GM04504 (cell line): ENCODE measurements at regions not wholly inside any gene's neighbourhood (a gene's known extent, or its start where the extent isn't known, plus 50 kb on each side); places are given as distances from the start of the nearest gene placed in this dataset.

Experiments used
- DNase-seq: peaks from one replicate; pipeline ENCODE4 v3.0.0-alpha.2; 2012; ENCODE audit warnings: low read depth

DNA sequence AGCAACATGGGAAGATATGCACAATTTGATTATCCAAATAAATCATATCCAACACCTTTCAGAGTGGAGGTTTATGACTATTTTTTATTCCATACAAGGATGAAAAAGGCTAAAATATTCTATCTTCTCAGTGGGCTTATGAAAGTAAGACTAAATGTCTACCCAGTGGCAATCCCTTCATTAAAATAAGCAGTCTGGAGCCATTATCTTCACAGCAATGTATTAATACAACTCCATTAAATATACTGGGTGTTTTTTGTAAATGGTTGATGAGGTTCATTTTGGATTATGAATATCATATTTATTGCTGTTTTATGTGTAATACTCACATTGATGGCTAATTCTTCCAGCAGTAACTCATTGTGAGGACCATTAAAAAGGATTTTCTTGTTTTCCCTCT, 352.7 kb upstream of the SOX11 start:
- no peak for DNase-seq

DNA sequence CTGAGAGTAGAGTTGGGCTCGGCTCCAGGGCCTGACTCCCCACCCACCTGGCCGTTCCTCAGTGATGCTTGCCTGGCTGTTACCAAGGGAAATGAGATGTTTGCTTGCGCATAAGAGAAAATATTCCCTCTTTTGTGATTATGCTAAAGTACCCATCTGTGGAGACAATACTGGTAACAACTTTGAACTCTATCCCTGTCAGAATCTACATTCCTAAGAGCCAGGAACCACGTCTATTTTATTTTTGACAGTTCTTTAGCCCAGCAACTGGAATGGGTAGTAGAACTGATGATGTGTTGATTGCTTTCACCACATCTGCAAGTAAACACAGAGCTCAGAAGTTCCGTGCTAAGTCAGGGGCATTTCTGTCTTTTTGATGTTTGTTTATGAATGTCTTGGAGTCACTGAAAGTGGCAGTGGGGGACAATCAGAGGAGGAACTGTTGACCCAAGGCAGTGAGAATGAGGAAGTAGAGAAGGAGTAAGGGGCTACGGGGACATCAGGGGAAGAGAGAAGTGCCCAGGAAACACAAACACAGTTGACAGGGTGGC, 348.3 kb upstream of the SOX11 start:
- DNase-seq = no peak

DNA sequence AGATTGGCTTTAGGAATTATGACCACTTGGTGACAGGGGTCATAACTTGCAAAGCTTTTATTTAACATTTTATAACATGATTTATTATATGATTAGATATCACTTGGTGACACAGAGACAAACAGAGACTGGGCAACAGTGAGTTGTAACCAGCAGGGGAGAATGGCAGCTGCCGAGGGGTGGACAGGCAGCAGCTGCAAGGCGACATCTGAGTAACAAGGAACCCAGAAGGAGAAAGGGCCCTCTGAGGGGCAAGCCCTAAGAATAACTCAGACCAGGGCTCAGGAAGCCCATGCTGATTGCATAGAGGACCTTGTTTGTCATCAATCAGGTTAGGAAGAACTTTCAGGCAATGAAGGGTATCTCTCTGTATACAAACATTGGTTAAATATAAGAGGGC, 339.9 kb upstream of the SOX11 start:
- no peak for DNase-seq

DNA sequence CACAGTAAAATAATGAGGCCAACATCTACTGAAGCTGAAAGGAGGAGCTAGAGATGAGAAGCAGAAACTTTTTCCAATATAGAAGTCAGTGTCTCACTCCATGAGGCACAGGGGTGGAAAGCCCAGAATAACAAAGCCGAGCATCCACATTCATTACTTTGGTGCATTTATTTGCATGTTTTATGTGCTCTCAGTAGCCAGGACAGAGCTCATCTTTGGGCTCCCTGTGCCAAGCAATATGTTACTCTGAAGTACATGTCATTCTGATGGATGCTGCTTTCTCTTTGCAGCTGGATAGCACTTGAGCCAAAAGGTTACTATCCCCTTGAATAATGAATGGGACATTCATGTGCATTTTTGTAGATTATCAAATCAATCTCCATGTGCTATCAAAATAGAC, 338.6 kb upstream of the SOX11 start:
- DNase-seq = no peak

DNA sequence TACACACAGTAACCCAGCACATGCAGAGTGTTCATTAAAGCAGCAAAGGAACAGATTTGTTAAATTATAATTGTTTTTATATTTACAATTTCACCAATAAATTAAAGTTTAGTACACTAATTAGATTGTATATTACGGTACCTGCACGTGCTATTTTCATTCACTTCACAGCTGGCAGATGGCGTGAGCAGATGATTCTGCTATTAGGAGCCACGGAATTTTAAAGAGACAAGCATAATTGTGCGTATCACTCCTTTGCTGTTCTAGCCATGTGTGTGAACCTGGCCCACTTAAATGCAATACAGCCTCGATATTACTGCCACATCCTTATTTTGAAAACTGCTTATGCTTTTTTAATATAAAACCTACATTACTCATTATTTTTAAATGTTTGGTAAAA, 332.8 kb upstream of the SOX11 start:
- DNase-seq = no peak

DNA sequence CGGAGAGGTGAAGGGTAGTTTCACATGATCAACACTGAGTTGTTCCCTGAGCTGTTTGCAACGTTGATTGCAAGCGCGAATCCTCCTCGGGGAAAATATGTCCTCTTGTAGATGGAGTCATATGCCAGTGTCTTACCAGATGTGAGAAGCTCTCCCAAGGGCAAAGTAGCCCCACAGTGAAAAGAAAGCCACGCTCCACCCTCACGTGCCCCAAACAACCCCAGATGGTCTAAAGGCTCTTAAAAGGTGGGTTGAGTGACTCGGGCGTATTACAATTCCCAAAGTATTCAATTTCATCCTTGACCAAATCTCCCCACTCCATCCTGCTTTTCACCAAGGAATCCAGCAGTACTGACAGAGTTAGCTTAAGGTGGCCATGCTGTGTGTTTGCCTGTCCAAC, 332.1 kb upstream of the SOX11 start:
- DNase-seq = no peak

DNA sequence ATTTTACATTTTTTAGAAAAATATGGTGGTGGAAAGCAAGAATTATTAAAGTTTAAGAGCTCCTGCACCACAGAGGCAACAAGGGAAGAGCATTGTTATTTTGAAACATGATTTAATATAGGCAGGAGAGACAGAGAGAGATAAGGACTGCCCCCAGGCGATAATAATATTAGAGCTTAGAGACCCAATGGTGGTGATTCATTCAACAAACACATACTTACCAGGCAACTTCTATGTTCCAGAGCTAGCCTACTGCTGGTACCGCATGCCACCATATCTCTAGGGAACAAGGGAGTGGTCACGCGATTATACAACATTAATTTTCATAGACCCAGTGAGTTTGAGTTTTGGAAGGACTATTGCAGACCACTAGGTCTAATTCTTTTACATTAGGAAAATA, 327.8 kb upstream of the SOX11 start:
- no peak for DNase-seq

DNA sequence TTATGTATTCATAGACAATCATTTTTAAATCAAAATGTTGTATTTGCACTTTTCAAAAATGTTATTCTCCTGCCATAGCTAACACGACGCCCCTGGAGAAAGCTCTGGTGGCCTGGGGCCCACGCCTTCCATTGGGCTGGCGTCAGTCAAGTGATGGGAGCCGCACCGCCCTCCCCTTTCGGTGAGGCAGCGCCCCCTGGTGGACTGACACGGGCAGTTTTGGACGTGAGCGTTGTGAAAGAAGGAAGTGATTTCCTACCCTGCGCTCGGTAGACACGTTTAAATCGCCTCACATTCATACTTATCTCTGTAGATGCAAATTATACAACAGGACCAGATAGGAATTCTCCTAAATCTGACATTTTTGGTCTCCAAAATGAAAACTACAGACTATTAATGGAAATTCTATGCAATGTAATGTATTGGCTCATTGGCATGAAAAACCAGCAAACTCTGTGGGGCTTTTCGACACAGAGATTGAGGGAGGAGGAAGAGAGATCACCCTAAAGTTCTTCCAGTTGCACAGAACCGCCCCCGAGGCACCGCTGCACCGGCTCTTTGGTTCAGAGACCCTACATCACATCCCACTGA, 326.2 kb upstream of the SOX11 start:
- DNase-seq = no peak

DNA sequence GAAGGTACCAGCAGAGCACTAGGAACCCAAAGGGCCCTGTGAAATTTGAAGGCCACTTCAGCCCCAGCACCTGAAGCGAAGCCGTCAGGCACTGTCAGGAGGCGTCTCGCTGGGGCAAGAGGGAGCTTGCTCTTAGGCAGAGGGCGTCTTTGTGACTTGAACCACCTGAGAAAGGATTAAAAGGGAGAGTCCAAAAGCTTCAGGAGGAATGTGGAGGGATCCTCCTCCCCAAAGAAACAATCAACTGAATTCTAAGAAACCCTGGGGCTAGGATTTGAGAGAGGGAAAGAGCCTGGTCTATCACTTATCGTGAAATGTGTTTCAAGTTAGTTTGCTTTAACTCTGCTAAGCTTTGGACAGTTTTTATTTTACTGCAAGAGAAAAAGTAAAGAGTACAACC, 324.9 kb upstream of the SOX11 start:
- DNase-seq = no peak

DNA sequence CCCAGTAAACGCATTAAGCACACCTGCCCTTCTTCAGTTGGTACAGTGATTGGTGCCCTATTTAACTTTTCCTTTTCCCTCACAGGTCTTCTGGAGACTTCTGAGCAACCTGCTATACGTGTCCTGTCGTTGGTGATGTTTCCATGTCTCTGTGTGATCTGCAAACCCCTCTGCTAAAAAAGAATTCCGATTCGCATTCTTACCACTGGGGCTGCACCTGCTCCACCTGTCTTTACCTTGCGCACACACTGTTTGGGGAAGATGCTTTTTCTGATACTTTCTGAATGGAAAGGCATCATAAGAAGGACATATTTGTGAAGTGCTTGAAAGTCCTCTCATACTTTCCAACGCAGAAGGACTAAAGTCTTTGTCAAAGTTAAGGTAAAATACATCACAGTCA, 323.9 kb upstream of the SOX11 start:
- no peak for DNase-seq

DNA sequence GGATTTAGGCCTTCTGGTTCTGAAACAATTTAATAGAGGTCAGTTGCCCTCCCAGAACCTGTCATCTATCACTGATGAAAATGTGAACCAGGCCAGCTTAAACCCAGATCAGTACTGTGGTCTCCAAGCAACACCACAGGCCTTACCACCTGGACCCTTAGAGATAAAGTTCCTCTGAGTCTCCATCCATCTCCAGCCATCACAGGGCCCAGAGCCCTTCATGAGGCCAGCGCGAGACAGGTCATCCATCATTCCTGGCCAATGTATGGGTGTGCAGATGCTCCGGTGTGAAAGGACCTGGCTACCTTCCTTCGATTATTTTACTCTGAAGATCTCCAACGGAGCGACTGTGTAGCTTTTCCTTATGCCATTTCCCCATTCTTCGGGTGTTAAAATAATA, 322.7 kb upstream of the SOX11 start:
- no peak for DNase-seq

DNA sequence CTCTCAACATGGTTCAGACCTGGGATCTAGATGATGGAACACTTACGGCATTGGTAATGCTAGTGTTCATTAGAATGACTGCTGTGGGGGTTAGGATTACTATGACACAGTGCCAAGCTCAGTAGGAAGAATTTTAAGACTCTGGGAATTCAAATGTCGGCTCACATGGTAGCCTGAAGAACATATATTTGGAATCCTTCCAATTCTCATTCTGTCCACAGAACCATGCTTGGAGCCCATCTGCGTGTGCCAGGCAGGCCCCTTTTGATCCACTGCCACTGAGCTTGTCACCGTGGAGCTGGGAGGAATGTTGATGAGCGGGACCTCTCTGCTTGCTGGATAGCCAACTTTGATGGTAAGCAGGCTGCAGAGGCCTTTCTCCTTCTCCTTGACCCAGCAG, 322.0 kb upstream of the SOX11 start:
- no peak for DNase-seq

DNA sequence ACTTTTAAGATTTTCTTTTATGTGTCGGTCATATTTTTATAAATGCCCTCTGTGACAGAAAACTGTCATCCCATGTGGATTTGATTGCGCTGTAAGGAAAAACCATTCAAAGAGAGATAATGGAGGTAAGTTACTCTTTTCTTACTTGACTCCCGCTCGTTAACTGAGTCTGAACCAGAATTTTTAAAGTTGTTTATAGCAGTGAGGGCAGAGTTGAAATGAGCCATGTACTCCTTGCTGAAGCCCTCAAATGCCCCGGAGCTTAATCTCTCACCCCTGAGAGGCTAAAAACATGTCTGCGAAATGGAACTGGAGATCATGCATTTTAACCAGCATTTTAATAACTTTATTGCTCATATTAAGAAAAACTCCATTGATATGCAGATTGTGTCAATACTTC, 320.0 kb upstream of the SOX11 start:
- no peak for DNase-seq

DNA sequence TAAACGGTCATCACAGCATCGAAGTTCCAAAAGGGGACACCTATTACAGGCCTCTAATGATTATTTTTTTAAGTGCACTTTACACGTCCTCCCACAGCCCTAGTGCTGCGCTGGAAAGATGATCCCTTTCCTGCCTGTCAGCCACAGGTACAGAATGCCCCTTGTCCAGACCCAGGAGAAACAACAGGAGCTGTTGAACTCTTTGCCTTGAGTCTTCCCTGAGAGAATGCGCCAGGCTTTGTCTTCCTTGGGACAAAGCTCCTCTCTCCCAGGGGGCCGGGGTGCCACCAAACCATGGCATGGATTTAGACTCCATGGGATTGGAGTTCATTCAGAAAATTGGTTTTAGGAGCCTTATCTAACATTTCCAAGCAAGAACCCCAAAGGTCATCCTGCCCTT, 319.0 kb upstream of the SOX11 start:
- no peak for DNase-seq

DNA sequence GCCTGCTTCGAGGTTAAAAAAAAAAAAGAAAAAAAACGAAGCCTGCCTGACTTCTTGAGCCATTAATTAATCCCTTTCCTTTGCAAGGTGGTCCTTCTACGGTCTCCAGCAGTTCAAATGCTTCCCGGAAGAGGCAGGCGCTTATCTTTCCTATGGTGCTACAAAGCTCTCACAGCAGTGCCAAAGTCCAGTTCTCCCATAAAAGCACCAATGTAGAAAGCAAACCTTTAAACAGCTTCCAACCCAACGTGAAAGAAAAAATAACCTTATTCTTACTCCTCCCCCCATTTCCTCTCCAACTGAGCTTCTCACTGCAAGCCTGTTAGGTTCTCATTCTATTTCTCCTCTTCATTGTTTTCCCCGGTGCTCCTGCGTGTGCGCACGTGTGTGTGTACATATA, 317.4 kb upstream of the SOX11 start:
- DNase-seq = no peak

DNA sequence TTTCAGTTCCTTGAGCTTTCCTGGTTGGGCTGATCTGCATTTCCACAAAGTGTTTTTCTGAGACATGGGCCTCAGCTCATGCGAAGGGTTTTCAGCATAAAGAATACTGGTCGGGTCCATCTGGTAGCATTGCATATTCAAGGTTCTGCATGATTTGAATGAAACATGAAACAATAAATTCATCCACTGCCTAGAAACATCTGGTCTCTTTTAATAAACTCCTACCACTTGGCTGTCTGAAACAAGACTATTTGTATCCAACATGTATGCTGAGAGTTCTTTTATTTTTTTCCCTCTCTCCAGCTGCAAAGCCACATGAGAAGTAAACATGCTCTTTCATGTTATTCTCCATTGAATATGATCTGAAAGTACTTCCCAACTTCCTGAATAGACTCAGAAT, 314.9 kb upstream of the SOX11 start:
- DNase-seq = no peak

DNA sequence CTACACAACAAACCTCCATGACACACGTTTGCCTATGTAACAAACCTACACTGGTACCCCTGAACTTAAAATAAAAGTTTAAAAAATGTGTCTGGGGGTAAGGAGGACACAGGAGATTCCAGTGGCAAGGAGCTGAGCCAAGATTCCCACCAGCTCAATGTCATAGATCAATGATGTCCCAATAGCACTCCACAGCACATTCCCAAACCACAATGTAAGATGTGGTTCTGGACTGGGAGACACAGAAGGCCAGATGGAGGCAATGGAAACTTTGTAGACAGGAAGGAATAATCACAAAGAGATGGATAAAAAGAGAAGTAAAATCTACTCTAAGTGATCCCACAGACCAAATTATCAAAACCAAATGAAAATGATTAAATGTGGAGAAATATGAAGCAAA, 312.4 kb upstream of the SOX11 start:
- no peak for DNase-seq

DNA sequence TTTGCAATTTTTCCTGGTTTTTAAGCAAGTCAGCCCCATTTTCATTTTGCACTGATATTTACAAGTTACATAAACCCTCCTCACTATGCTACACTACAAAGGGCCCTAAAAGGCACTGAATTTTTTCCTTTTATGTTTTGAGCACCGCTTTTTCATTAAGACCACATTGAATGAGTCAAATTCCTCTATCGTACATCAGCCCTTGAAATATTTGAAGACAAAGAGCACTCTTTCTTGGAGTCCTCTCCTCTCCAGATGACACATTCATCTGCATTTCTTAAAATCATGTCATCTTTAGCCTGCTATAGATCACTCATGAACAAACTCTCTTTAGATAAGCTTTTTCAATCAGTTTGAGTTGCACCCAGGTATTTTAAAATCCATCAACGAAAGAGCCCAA, 306.6 kb upstream of the SOX11 start:
- DNase-seq = no peak

DNA sequence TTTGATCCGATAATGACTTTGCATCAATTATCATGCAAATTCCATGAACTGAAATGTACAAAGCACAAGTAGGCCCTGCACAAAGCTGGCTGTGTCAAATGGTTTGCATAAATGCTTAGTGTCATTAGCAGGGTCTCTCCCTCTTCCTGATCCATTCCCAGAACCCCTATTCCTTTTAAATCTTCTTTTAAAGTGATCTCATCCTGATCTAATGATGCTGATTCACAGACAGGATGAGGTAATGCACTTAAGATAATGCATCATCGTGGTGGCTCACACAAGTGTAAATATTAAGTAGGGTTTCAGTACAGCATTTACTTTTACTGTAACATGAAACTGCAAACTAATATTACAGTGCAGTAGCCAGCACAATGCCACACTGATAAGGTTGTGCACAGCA, 304.8 kb upstream of the SOX11 start:
- no peak for DNase-seq

DNA sequence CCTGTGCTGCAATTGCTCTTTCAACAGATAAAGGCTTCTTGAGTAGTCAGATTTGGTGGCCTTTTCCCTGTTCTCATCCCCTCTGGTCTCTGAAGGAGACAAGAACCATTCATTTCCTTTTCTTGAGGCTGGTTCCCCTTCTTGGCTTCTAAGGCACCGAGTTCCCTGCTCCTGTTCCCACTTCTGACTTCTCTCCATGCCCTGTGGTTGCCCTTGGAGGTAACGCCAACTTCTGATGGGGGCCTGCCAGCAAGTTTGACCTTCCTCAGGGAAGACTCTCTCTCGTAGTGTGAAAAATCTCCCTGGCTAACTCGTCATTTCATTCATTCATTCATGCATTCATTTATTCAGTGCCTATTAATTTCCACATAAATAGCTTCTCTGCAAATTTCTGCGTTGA, 302.4 kb upstream of the SOX11 start:
- DNase-seq = no peak

DNA sequence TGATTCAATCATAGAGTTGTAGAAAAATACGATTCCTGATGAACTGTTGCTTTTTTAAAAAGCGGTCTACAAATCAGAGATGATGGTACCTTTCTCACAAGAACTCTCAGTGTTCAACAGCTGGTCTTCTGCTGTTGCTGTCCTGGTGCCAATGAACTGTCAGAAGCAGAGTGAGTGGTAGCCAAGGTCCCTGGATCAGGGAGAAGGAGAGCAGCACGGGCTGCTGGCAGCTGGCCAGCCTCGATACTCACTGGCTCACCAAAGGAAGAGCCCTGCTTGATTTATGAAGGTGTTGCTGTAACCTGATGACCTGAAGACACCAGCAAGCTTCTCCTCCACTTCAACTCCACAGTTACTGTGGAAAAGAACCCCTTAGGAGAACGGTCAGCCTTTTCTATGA, 300.8 kb upstream of the SOX11 start:
- no peak for DNase-seq

DNA sequence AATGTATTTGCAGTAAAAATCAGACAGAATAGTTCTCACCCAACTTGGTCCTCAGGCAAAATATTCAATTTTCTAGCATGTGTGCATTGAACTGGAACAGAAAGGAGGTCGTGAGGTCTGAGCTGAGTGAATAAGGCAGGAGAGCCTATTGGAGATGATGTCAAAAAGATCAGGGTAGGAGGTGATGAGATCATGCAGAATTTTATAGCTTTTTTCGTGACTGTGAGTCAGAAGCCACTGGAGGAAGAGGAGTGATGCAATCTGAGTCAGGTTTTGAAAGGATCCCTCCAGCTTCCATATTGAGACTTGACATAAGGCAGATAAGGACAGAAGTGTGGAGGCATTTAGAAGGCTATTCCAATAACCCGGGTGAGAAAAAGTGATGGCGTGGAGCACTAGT, 299.5 kb upstream of the SOX11 start:
- no peak for DNase-seq

DNA sequence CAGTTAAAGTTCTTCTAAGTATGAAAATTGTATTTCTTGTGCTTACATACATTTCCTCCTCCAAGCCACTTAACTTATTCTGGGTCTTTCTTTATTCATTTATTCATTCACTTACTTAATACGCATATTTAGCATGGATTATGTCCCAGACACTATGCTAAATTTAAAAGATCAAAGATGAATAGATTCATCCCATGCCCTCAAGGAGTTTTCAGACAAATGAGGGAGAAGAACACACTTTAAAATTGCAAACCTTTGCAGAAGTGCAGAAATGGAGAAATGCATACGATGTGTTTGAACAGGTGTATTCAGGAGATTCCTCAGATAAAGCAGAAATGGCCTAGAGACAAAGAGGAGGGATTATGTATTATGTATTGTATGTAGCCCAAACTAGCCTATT, 298.7 kb upstream of the SOX11 start:
- DNase-seq = no peak

DNA sequence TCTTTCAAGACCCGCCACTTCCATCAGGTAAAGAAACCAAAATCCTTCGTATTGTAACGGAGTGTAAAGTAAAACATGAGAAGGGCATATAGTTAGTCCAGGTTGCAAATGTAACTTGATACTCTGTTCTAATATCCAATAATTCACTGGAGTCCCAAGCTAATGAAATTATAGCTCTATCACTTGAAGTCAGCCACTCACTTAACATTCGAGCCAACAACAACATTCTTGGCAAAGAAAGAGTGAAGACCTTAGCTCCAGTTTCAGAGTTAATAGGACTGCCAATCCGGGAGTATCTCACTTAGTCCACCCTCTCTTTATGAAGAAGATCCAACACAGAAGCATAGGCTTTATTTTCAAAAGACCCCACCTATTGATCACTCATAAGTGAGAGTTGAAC, 298.0 kb upstream of the SOX11 start:
- no peak for DNase-seq

DNA sequence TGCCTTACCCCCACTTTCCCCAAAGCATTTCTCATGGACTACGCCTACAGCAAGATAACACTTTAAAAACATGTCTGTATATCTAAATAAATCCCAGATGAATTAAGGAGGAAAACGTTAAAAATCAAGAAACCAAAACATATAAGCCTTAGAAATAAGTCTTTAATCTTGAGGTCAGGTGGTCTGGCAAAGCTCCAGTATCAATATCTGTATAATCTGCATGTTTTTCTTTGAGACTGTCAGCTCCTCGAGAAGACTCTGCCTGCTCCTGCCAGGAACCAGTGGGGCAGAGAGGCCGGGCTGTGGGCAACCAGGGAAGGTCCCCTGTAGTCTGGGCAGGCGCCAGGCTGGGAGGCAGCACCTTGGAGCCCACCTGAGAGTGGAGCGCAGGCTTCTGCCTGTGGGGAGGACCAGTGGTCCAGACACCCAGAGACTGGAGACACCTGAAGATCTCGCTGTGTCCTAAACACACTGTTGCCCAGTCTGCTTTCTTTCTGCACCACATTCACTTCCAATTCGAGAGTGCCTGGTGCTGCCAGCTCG, 291.0 kb upstream of the SOX11 start:
- DNase-seq = no peak
